Nephron progenitor cell (in vitro differentiated cells): ENCODE measurements at regions not wholly inside any gene's neighbourhood (a gene's known extent, or its start where the extent isn't known, plus 50 kb on each side); places are given as distances from the start of the nearest gene placed in this dataset.

Source experiments
- DNase-seq: peaks from one replicate; pipeline ENCODE4 v3.0.0; 2021
- H3K27ac Mint-ChIP-seq: 2 replicates; pipeline ENCODE4 v1.8.0; 2021; ENCODE audit warnings: mild to moderate bottlenecking, moderate library complexity, mixed read lengths
- H3K27me3 Mint-ChIP-seq: 2 replicates; pipeline ENCODE4 v1.8.0; 2021; ENCODE audit warnings: mild to moderate bottlenecking, low read depth, mixed read lengths; ENCODE audit not compliant: poor library complexity
- H3K36me3 Mint-ChIP-seq: 2 replicates; pipeline ENCODE4 v1.8.0; 2021; ENCODE audit warnings: low read depth, mixed read lengths
- H3K4me1 Mint-ChIP-seq: 2 replicates; pipeline ENCODE4 v1.8.0; 2021; ENCODE audit warnings: mixed read lengths
- H3K4me3 Mint-ChIP-seq: 2 replicates; pipeline ENCODE4 v1.8.0; 2021; ENCODE audit warnings: mild to moderate bottlenecking, moderate library complexity, mixed read lengths
- H3K9me3 Mint-ChIP-seq: 2 replicates; pipeline ENCODE4 v1.8.0; 2021; ENCODE audit warnings: mild to moderate bottlenecking, moderate library complexity, mixed read lengths
- CTCF ChIP-seq: fragments of 200-600 bp; sonication (generic); IDR thresholded peaks from 2 replicates; pipeline ENCODE4 v1.5.0; 2021; ENCODE audit warnings: antibody characterized with exemption

- DNase-seq: no peak
- no peak for TF ChIP-seq CTCF
- peaks cover 4% of the 10 kb centered on the region for H3K9me3 Mint-ChIP-seq
Measured at GRCh38 chr2:205850132-205850531, 167.8 kb downstream of the NRP2 start.

DNA sequence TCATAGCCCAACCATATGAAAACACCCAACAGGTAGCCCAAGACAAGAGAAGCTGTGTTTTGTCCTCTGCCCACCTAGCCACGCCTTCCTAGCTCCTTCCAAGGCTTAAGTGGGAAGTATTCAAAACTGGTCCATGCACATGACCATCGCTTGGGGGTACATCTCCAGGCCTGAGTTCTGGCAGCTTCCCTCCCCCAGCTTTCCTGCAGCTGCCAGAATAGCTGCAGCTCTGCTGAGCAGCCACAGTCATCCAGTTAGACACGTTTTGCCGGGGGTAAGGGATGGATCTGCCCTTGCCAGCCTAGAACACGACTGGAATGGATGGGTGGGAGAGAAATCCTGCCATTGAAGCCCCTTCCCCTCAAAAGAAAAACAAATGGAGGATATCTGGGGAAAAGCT lies 166.8 kb downstream of the NRP2 start:
- Mint-ChIP-seq H3K4me3 (no peak overlapping the region), H3K36me3 (no peaks in the 10 kb centered on the region), H3K4me1 (no peaks in the 10 kb centered on the region), H3K27me3 (peaks cover 19% of the 10 kb centered on the region), H3K9me3 (no peaks in the 10 kb centered on the region), H3K27ac (no peak overlapping the region)
- no peak for TF ChIP-seq CTCF
- DNase-seq: no peak

More at GRCh38 chr2:205850132-205850531, 167.8 kb downstream of the NRP2 start:
- no peak overlapping the region for H3K4me3 Mint-ChIP-seq
- H3K4me1 Mint-ChIP-seq: no peaks in the 10 kb centered on the region
- no peaks in the 10 kb centered on the region for H3K36me3 Mint-ChIP-seq
- H3K27ac Mint-ChIP-seq: no peak overlapping the region
- H3K27me3 Mint-ChIP-seq: peaks cover 19% of the 10 kb centered on the region

- Mint-ChIP-seq H3K27me3 (peaks cover 19% of the 10 kb centered on the region), H3K4me1 (no peaks in the 10 kb centered on the region), H3K36me3 (no peaks in the 10 kb centered on the region), H3K9me3 (no peaks in the 10 kb centered on the region), H3K4me3 (no peak overlapping the region), H3K27ac (no peak overlapping the region)
- no peak for DNase-seq
- TF ChIP-seq CTCF: no peak
Measured at GRCh38 chr2:205848601-205849000, 166.3 kb downstream of the NRP2 start.
